MM.1S (cell line): ENCODE measurements at regions not wholly inside any gene's neighbourhood (a gene's known extent, or its start where the extent isn't known, plus 50 kb on each side); places are given as distances from the start of the nearest gene placed in this dataset.
"Not testable (repeated sequence)": the region's sequence is repeated elsewhere in the genome, so short reads cannot be mapped to it uniquely, and the experiment has no call there.

Experiments
- DNase-seq: peaks from one replicate; pipeline ENCODE4 v3.0.0-alpha.2; 2015
- H2AFZ ChIP-seq: fragments of 300-600 bp; sonication (generic); 2 replicates; pipeline ENCODE4 v1.6.0; 2016; ENCODE audit warnings: antibody characterized with exemption, low read length
- H3F3A ChIP-seq: fragments of 300-600 bp; sonication (generic); 2 replicates; pipeline ENCODE4 v1.6.1; 2016; ENCODE audit warnings: mild to moderate bottlenecking, antibody characterized with exemption, low read length, moderate library complexity, mixed read lengths; ENCODE audit not compliant: insufficient read depth
- H3K27ac ChIP-seq: fragments of 300-600 bp; sonication (generic); 2 replicates; pipeline ENCODE4 v1.5.1; 2016; ENCODE audit warnings: mild to moderate bottlenecking, low read length
- H3K27me3 ChIP-seq: fragments of 300-600 bp; sonication (generic); replicated peaks from 2 replicates; pipeline ENCODE4 v1.6.0; 2016; ENCODE audit warnings: low read length; ENCODE audit not compliant: insufficient read depth
- H3K36me3 ChIP-seq: fragments of 300-600 bp; sonication (generic); replicated peaks from 2 replicates; pipeline ENCODE4 v1.6.1; 2016; ENCODE audit warnings: mild to moderate bottlenecking, low read length, mixed read lengths; ENCODE audit not compliant: insufficient read depth
- H3K4me1 ChIP-seq: fragments of 300-600 bp; sonication (generic); 2 replicates; pipeline ENCODE4 v1.6.1; 2016; ENCODE audit warnings: low read length, mixed read lengths
- H3K4me2 ChIP-seq: fragments of 300-600 bp; sonication (generic); 2 replicates; pipeline ENCODE4 v1.6.0; 2016; ENCODE audit warnings: low read depth, low read length
- H3K4me3 ChIP-seq: fragments of 300-600 bp; sonication (generic); 2 replicates; pipeline ENCODE4 v1.5.1; 2016; ENCODE audit warnings: low read length, mixed read lengths
- H3K79me2 ChIP-seq: fragments of 300-600 bp; sonication (generic); 2 replicates; pipeline ENCODE4 v1.6.1; 2016; ENCODE audit warnings: mixed run types, low read length, mixed read lengths
- H3K9ac ChIP-seq: fragments of 300-600 bp; sonication (generic); 2 replicates; pipeline ENCODE4 v1.6.1; 2016; ENCODE audit warnings: low read length, mixed read lengths
- H3K9me2 ChIP-seq: fragments of 300-600 bp; sonication (generic); replicated peaks from 2 replicates; pipeline ENCODE4 v1.6.1; 2016; ENCODE audit warnings: mild to moderate bottlenecking, low read length, mixed read lengths; ENCODE audit not compliant: insufficient read depth
- H3K9me3 ChIP-seq: fragments of 300-600 bp; sonication (generic); replicated peaks from 2 replicates; pipeline ENCODE4 v1.6.1; 2016; ENCODE audit warnings: mild to moderate bottlenecking, low read length, mixed read lengths; ENCODE audit not compliant: insufficient read depth
- H4K20me1 ChIP-seq: fragments of 300-600 bp; sonication (generic); 2 replicates; pipeline ENCODE4 v1.6.1; 2016; ENCODE audit warnings: mild to moderate bottlenecking, low read length, moderate library complexity, mixed read lengths; ENCODE audit not compliant: insufficient read depth
- EZH2 ChIP-seq: fragments of 300-600 bp; sonication (generic); optimal IDR thresholded peaks from 2 replicates; pipeline ENCODE3; 2017; ENCODE audit warnings: low read depth, mild to moderate bottlenecking, antibody characterized with exemption, low read length, mixed read lengths
- EZH2phosphoT487 ChIP-seq: fragments of 300-600 bp; sonication (generic); IDR thresholded peaks from 2 replicates; pipeline ENCODE4 v1.6.1; 2018; ENCODE audit warnings: antibody characterized with exemption, low read length
- TF ChIP-seq, protein P1 (sequence below): fragments of 300-600 bp; sonication (generic); IDR thresholded peaks from 2 replicates; pipeline ENCODE4 v1.5.1; 2016; ENCODE audit warnings: antibody characterized with exemption, low read length, mixed read lengths

- H3K9me3 ChIP-seq, H3K4me1 ChIP-seq, H3K79me2 ChIP-seq, H3K27ac ChIP-seq, H3K9me2 ChIP-seq, H2AFZ ChIP-seq, H3K36me3 ChIP-seq, H3F3A ChIP-seq, H3K27me3 ChIP-seq, H3K4me3 ChIP-seq, H3K9ac ChIP-seq, H4K20me1 ChIP-seq, H3K4me2 ChIP-seq, DNase-seq: not testable (repeated sequence)
Observed at GRCh38 chrX:140215894-140216293, 250.6 kb upstream of the CXorf66 start.

- not testable (repeated sequence) for H3K4me1 ChIP-seq, DNase-seq, H3K27ac ChIP-seq, H3K79me2 ChIP-seq, H3K4me2 ChIP-seq, H3K4me3 ChIP-seq, H3K27me3 ChIP-seq, H3K9me3 ChIP-seq, H3K9me2 ChIP-seq, H3F3A ChIP-seq, H4K20me1 ChIP-seq, H3K36me3 ChIP-seq, H3K9ac ChIP-seq, H2AFZ ChIP-seq
Observed at GRCh38 chrX:140214518-140214917, 249.2 kb upstream of the CXorf66 start.

- no peaks in the 10 kb centered on the region for H3K4me1 ChIP-seq
- no peaks in the 10 kb centered on the region for H3K36me3 ChIP-seq
- H3K27me3 ChIP-seq: no peaks in the 10 kb centered on the region
- TF ChIP-seq EZH2phosphoT487 (no peak), EZH2 (no peak)
- no peak overlapping the region for H3K27ac ChIP-seq
- no peak for DNase-seq
- H3K9ac ChIP-seq: no peak overlapping the region
- H4K20me1 ChIP-seq: no peaks in the 10 kb centered on the region
- no peaks in the 10 kb centered on the region for H3F3A ChIP-seq
- no peaks in the 10 kb centered on the region for H3K9me2 ChIP-seq
- H3K4me3 ChIP-seq: no peak overlapping the region
- no peak overlapping the region for H2AFZ ChIP-seq
- H3K79me2 ChIP-seq: no peaks in the 10 kb centered on the region
- H3K9me3 ChIP-seq: no peaks in the 10 kb centered on the region
- H3K4me2 ChIP-seq: no peak overlapping the region
Observed at GRCh38 chrX:140206657-140207056, 241.3 kb upstream of the CXorf66 start.

DNA sequence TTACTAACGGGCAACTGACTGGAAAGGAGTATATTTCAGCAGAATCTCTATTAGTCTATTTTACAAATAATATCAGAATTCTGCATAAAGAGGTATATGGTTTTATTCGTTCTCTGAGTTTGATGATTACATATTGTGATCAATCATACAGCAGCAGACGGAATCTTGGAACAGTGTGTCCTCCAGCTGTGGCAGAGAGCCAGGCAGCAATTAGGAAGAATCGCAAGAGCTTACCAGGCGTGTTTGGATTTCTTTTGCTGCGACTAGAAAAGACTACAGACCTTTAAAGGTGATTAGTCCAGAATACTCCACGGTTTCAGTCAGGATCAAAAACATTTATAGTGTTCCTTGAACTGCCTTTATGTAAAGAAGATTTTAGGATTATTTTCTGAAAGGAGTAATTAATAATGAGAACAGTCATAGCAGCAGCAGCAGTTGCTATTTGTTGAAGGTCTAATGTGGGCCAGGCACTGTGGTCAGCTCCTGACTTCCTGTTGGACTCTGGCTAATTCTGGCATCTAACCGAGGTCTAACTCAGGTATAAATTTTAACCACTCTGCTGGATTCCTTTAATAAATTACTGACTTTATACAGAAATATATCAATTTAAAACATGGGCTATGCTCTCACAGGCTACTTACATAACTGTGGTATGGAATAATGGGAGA lies 225.3 kb upstream of the CXorf66 start:
- no peak overlapping the region for H3K9ac ChIP-seq
- H3K36me3 ChIP-seq: no peaks in the 10 kb centered on the region
- H3K9me3 ChIP-seq: no peaks in the 10 kb centered on the region
- no peak overlapping the region for H3K27ac ChIP-seq
- no peaks in the 10 kb centered on the region for H3K4me1 ChIP-seq
- no peaks in the 10 kb centered on the region for H3K9me2 ChIP-seq
- no peaks in the 10 kb centered on the region for H4K20me1 ChIP-seq
- no peak overlapping the region for H2AFZ ChIP-seq
- DNase-seq: no peak
- no peaks in the 10 kb centered on the region for H3F3A ChIP-seq
- no peak overlapping the region for H3K4me2 ChIP-seq
- H3K27me3 ChIP-seq: no peaks in the 10 kb centered on the region
- no peak for TF ChIP-seq EZH2phosphoT487
- no peak for TF ChIP-seq EZH2
- TF ChIP-seq, protein P1, sequence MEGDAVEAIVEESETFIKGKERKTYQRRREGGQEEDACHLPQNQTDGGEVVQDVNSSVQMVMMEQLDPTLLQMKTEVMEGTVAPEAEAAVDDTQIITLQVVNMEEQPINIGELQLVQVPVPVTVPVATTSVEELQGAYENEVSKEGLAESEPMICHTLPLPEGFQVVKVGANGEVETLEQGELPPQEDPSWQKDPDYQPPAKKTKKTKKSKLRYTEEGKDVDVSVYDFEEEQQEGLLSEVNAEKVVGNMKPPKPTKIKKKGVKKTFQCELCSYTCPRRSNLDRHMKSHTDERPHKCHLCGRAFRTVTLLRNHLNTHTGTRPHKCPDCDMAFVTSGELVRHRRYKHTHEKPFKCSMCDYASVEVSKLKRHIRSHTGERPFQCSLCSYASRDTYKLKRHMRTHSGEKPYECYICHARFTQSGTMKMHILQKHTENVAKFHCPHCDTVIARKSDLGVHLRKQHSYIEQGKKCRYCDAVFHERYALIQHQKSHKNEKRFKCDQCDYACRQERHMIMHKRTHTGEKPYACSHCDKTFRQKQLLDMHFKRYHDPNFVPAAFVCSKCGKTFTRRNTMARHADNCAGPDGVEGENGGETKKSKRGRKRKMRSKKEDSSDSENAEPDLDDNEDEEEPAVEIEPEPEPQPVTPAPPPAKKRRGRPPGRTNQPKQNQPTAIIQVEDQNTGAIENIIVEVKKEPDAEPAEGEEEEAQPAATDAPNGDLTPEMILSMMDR: no peak
- no peak overlapping the region for H3K4me3 ChIP-seq
- no peaks in the 10 kb centered on the region for H3K79me2 ChIP-seq

GRCh38 chrX:140180585-140180984 lies 215.3 kb upstream of the CXorf66 start:
- Histone ChIP-seq H3K9me2 (no peaks in the 10 kb centered on the region), H3K27me3 (no peaks in the 10 kb centered on the region), H3K4me3 (no peak overlapping the region), H3K9ac (no peak overlapping the region), H4K20me1 (no peaks in the 10 kb centered on the region), H3K4me2 (no peak overlapping the region), H3K79me2 (no peaks in the 10 kb centered on the region), H3K9me3 (no peaks in the 10 kb centered on the region), H3K4me1 (no peaks in the 10 kb centered on the region), H3K27ac (no peak overlapping the region), H3K36me3 (no peaks in the 10 kb centered on the region), H2AFZ (no peak overlapping the region), H3F3A (no peaks in the 10 kb centered on the region)
- TF ChIP-seq EZH2phosphoT487: no peak
- TF ChIP-seq EZH2: no peak
- TF ChIP-seq, protein P1: no peak
- DNase-seq: no peak
